ENCODE measurements at regions not wholly inside any gene's neighbourhood (a gene's known extent, or its start where the extent isn't known, plus 50 kb on each side); places are given as distances from the start of the nearest gene placed in this dataset.

DNA sequence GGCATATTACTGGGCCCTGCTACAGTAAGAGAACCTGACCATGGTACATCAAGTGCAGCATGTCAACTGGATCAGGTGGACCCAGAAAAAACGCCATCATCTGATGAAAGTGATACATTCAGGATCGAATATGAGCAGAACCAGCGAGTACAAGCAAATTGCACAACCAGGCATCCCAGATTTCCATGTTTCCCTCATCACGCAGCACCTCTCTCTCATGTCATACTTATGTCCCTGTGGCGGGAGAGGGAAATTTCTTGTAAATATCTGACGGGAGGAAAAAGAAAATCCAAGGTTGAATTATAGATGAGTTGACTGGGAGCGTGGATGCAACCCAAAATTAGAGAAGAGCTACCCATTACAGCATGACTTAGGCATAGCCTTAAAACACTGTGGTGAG is 608.5 kb upstream of the FAT1 start:
- Histone ChIP-seq H3K4me3 (ENCODE audit: low read depth in 1 of 2, low read length in 2 of 2) (no peak overlapping the region), H3K4me1 (ENCODE audit: insufficient read depth, low read length) (no peaks in the 10 kb centered on the region), H3K27ac (ENCODE audit: low read depth, low read length) (no peak overlapping the region), H3K27me3 (ENCODE audit: control insufficient read depth in 1 of 2, insufficient read depth in 2 of 2, low read length in 2 of 2) (no peaks in the 10 kb centered on the region), H3K36me3 (ENCODE audit: insufficient read depth, low read length) (no peaks in the 10 kb centered on the region), H3K9me3 (ENCODE audit: low read length) (no peaks in the 10 kb centered on the region), H3K9ac (ENCODE audit: low read length) (no peak overlapping the region)

DNA sequence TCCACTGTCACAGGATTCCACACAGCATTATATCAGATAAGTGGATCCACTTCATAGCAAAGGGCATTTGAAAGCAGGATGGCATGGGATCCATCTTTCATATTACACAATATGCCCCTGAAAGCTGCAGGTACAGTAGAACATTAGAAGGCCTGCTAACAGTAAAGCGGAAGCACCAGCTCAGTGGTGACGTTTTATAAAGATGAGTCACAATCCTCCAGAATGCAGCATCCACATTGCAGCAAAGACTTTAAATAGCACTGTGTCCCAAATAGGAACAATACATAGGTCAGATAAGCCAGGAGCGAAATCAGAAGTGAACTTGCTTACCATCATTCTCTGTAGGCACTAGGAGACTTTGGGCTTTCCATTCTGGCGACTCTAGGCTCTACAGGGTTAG is 609.5 kb upstream of the FAT1 start:
- Histone ChIP-seq H3K4me1 (ENCODE audit: insufficient read depth, low read length) (no peaks in the 10 kb centered on the region), H3K36me3 (ENCODE audit: insufficient read depth, low read length) (no peaks in the 10 kb centered on the region), H3K27ac (ENCODE audit: low read depth, low read length) (no peak overlapping the region), H3K27me3 (ENCODE audit: control insufficient read depth in 1 of 2, insufficient read depth in 2 of 2, low read length in 2 of 2) (no peaks in the 10 kb centered on the region), H3K9me3 (ENCODE audit: low read length) (no peaks in the 10 kb centered on the region), H3K9ac (ENCODE audit: low read length) (no peak overlapping the region), H3K4me3 (ENCODE audit: low read depth in 1 of 2, low read length in 2 of 2) (no peak overlapping the region)

DNA sequence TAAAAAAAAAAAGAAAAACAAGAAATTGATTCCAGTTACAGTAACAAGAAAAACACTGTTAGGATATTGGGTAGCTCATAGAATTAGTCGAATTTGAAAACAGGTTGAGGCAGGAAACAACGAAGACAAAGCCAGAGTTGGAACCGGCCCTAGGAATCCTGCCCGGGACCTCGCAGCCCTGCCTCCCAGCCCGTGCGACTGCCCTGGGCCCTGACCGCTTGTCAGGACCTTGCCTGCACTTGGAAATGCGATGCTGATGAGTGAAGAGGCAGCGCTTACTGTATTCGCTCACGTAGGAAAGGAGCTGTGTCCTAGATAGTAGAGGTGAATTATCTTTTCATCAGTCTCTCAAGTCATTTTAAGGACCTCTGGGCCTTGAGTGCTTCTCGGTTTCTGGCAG is 611.7 kb upstream of the FAT1 start:
- no peak overlapping the region for H3K9ac ChIP-seq (ENCODE audit: low read length)
- no peaks in the 10 kb centered on the region for H3K4me1 ChIP-seq (ENCODE audit: insufficient read depth, low read length)
- H3K4me3 ChIP-seq (ENCODE audit: low read depth in 1 of 2, low read length in 2 of 2): no peak overlapping the region
- H3K9me3 ChIP-seq (ENCODE audit: low read length): no peaks in the 10 kb centered on the region
- H3K27me3 ChIP-seq (ENCODE audit: control insufficient read depth in 1 of 2, insufficient read depth in 2 of 2, low read length in 2 of 2): no peaks in the 10 kb centered on the region
- H3K27ac ChIP-seq (ENCODE audit: low read depth, low read length): no peak overlapping the region
- H3K36me3 ChIP-seq (ENCODE audit: insufficient read depth, low read length): no peaks in the 10 kb centered on the region

DNA sequence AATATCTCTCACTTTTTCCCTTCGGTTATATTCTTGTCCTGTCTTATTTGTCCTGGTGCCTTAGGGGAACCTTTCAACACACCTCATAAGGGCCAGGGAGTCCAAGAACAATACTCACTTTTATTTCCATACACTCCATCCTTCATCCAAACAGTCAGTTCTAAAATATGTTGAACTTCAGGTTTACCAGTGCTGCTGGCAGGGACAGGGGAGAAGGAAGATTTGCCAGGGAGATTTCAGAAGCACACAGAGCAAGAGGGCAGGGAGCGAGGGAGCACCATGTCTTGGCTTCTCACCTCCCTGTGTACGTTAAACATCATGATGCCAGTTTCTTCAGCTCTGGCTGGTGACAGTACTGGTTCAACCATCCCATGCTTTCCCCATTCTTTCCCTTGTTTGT is 631.1 kb upstream of the FAT1 start:
- Histone ChIP-seq H3K4me3 (ENCODE audit: low read depth in 1 of 2, low read length in 2 of 2) (no peak overlapping the region), H3K27me3 (ENCODE audit: control insufficient read depth in 1 of 2, insufficient read depth in 2 of 2, low read length in 2 of 2) (no peaks in the 10 kb centered on the region), H3K9ac (ENCODE audit: low read length) (no peak overlapping the region), H3K4me1 (ENCODE audit: insufficient read depth, low read length) (no peaks in the 10 kb centered on the region), H3K9me3 (ENCODE audit: low read length) (no peaks in the 10 kb centered on the region), H3K27ac (ENCODE audit: low read depth, low read length) (no peak overlapping the region), H3K36me3 (ENCODE audit: insufficient read depth, low read length) (no peaks in the 10 kb centered on the region)

DNA sequence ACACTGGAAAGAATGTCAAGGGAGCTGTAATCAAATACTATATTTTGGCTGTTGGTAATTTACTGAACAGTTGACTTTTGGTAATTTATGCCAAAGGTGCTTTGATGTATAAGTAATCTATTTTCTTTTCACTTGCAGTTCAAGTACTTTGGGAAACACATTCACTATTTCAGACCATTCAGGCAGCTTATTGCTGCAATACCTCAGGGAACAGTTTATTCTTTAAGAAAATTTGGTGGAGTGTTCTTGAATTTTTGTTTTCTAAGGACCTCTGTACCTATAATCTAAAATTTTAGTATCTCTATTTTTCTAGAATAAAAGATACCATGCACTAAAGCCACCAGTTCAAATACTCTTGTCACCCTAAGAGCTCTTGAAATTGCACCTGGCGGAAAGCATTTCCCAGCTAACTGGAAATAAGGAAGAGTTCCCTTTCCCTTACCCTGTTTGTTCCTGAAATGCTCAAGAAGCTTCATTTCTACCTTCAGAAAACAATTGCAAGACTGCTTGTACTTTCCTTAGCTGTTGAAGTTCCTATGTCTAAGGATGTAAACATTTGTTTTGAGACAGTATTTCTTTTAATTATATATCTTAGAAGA is 633.5 kb upstream of the FAT1 start:
- no peaks in the 10 kb centered on the region for H3K9me3 ChIP-seq (ENCODE audit: low read length)
- no peaks in the 10 kb centered on the region for H3K36me3 ChIP-seq (ENCODE audit: insufficient read depth, low read length)
- H3K4me3 ChIP-seq (ENCODE audit: low read depth in 1 of 2, low read length in 2 of 2): no peak overlapping the region
- H3K9ac ChIP-seq (ENCODE audit: low read length): no peak overlapping the region
- no peaks in the 10 kb centered on the region for H3K4me1 ChIP-seq (ENCODE audit: insufficient read depth, low read length)
- H3K27ac ChIP-seq (ENCODE audit: low read depth, low read length): no peak overlapping the region
- H3K27me3 ChIP-seq (ENCODE audit: control insufficient read depth in 1 of 2, insufficient read depth in 2 of 2, low read length in 2 of 2): no peaks in the 10 kb centered on the region

DNA sequence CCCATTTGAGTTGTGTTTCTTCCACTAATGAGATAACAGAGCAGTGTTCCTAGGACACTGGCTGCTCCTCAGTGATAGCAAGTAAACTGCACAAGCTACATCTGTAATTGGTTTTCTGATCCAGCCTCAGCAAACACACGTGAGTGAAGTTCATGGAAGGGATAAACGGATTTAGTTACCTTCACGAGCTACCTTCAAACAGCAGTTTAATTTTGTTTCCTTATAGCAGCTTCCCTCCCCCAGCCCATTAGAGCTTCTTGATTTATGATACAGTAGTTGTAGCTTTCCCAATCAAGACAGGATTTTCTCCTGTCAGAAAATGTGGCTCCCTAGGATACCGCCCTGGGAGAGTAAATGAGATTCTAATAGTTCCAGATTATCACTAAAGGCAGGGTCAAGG is 634.2 kb upstream of the FAT1 start:
- Histone ChIP-seq H3K27ac (ENCODE audit: low read depth, low read length) (no peak overlapping the region), H3K4me3 (ENCODE audit: low read depth in 1 of 2, low read length in 2 of 2) (no peak overlapping the region), H3K36me3 (ENCODE audit: insufficient read depth, low read length) (no peaks in the 10 kb centered on the region)

DNA sequence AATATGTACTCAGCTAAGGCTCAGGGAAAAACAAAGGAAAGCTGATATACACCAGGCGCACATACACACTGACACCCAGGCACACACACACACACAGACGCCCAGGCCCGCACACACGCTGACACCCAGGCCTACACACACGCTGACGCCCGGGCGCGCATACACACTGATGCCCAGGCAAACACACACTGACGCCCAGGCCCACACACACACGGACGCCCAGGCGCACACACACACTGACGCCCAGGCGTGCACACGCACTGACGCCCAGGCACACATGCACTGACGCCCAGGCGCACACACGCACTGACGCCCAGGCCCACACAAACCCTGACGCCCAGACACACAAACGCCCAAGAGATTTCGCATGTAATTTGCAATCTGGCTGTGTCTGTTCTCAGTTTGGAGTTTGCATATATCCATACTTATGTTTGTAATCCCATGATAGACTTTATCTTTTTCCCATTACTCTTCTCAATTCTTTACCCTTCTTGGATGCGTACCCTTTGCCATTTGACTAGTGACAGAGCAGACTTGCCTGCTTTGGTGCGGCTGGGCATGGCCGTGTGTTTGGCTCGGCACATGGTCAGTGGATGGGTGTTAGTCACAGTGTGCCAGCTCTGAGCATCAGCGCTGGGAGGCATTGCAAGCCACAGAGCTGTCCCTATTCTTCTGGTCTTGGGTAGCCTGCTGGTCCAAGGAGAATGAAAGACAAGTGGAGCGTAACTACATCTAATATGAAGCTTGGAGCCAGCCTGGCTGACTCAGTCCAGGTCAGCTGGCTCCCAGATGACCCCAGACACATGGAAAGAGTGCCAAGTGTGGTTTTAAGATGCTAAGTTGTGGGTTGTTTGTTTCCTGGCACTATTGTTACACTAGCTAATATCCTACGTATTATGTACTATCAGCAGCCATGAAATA is 632.4 kb upstream of the ZFP42 start:
- Histone ChIP-seq H3K27me3 (ENCODE audit: control insufficient read depth in 1 of 2, insufficient read depth in 2 of 2, low read length in 2 of 2) (no peaks in the 10 kb centered on the region), H3K27ac (ENCODE audit: low read depth, low read length) (no peak overlapping the region), H3K4me3 (ENCODE audit: low read depth in 1 of 2, low read length in 2 of 2) (no peak overlapping the region), H3K36me3 (ENCODE audit: insufficient read depth, low read length) (no peaks in the 10 kb centered on the region), H3K4me1 (ENCODE audit: insufficient read depth, low read length) (no peaks in the 10 kb centered on the region), H3K9me3 (ENCODE audit: low read length) (no peaks in the 10 kb centered on the region), H3K9ac (ENCODE audit: low read length) (no peak overlapping the region)

More for the DNA sequence above, 634.2 kb upstream of the FAT1 start:
- Histone ChIP-seq H3K9me3 (ENCODE audit: low read length) (no peaks in the 10 kb centered on the region), H3K27me3 (ENCODE audit: control insufficient read depth in 1 of 2, insufficient read depth in 2 of 2, low read length in 2 of 2) (no peaks in the 10 kb centered on the region), H3K4me1 (ENCODE audit: insufficient read depth, low read length) (no peaks in the 10 kb centered on the region), H3K9ac (ENCODE audit: low read length) (no peak overlapping the region)

DNA sequence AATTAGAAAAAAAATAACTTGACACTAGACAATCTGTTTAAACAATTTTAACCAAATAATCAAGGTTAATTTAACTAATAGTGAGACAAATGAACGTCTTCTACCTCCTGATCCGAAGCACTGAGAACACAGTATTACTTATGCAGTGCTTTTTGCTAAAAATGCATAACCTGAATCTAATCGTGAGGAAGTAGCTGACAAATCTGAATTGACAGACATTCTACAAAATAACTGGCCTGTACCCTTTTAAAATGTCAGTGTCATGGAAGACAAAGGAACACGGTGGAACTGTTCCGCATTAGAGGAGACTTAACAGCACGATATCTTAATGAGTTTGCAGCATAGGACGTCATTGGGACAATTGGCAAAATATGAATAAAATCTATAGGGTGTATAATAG is 631.2 kb upstream of the ZFP42 start:
- no peak overlapping the region for H3K4me3 ChIP-seq (ENCODE audit: low read depth in 1 of 2, low read length in 2 of 2)
- H3K9ac ChIP-seq (ENCODE audit: low read length): no peak overlapping the region
- no peaks in the 10 kb centered on the region for H3K9me3 ChIP-seq (ENCODE audit: low read length)
- H3K27me3 ChIP-seq (ENCODE audit: control insufficient read depth in 1 of 2, insufficient read depth in 2 of 2, low read length in 2 of 2): no peaks in the 10 kb centered on the region
- H3K36me3 ChIP-seq (ENCODE audit: insufficient read depth, low read length): no peaks in the 10 kb centered on the region
- no peak overlapping the region for H3K27ac ChIP-seq (ENCODE audit: low read depth, low read length)
- H3K4me1 ChIP-seq (ENCODE audit: insufficient read depth, low read length): no peaks in the 10 kb centered on the region

DNA sequence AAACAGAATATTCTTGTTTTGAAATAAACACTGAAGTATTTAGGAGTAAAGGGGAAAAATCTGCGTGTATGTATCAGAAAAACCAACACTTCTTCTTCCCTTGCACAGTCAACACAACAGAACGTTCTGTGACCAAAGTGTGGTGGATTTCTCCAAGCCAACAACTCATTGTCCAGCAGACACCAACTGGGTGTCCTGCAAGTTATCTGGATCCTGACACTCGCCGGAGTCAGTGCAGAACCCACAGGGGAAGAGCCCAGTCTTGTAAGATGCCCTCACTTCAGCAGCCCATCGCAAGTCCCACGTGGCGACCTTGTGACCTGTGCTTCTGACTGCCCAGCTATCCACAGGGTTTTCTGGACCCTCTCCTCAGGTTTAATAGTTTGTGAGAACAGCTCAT is 630.7 kb upstream of the ZFP42 start:
- H3K9ac ChIP-seq (ENCODE audit: low read length): no peak overlapping the region

DNA sequence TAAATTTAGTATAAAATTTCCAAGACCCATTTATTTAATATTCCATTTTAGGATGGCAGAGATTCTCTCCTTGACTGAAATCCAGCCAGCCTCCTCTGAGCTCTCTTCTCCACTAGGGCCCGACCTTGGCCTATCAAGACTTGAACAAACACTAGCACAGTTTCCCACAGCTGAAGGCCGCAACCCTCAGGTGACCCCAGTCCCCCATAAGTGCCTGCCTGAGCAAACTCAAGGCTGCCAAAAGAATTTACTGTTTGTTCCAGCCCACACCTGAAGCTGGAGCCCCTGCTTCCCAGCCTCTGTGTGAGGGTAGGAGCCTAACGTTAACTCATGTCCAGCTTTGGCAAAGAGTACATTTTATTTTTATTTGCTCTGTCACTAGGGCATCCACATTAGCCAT is 629.0 kb upstream of the ZFP42 start:
- Histone ChIP-seq H3K27me3 (ENCODE audit: control insufficient read depth in 1 of 2, insufficient read depth in 2 of 2, low read length in 2 of 2) (no peaks in the 10 kb centered on the region), H3K4me3 (ENCODE audit: low read depth in 1 of 2, low read length in 2 of 2) (no peak overlapping the region), H3K36me3 (ENCODE audit: insufficient read depth, low read length) (no peaks in the 10 kb centered on the region), H3K9me3 (ENCODE audit: low read length) (no peaks in the 10 kb centered on the region), H3K4me1 (ENCODE audit: insufficient read depth, low read length) (no peaks in the 10 kb centered on the region), H3K27ac (ENCODE audit: low read depth, low read length) (no peak overlapping the region), H3K9ac (ENCODE audit: low read length) (no peak overlapping the region)

More for the DNA sequence above, 630.7 kb upstream of the ZFP42 start:
- H3K36me3 ChIP-seq (ENCODE audit: insufficient read depth, low read length): no peaks in the 10 kb centered on the region
- H3K9me3 ChIP-seq (ENCODE audit: low read length): no peaks in the 10 kb centered on the region
- H3K4me3 ChIP-seq (ENCODE audit: low read depth in 1 of 2, low read length in 2 of 2): no peak overlapping the region
- H3K27ac ChIP-seq (ENCODE audit: low read depth, low read length): no peak overlapping the region
- H3K4me1 ChIP-seq (ENCODE audit: insufficient read depth, low read length): no peaks in the 10 kb centered on the region
- no peaks in the 10 kb centered on the region for H3K27me3 ChIP-seq (ENCODE audit: control insufficient read depth in 1 of 2, insufficient read depth in 2 of 2, low read length in 2 of 2)

DNA sequence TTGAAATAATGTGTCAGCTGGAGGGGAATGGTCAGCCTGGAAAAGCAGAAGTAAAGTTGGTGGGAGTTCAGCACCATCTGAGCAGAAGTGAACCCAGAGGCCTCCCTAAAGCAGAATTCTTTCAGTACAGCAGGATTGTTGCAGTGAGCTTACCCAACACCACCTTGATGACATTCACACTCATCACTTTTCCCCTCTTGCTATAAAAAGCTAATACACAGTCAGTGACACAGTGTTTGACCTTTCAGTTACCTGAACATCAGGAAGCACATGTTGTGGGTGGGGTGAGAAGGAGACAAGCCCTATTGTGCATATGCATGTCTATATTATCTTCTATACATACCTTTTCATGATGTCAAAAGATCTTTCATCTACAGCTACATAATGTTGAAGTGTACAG is 624.7 kb upstream of the ZFP42 start:
- Histone ChIP-seq H3K9me3 (ENCODE audit: low read length) (no peaks in the 10 kb centered on the region), H3K4me1 (ENCODE audit: insufficient read depth, low read length) (no peaks in the 10 kb centered on the region), H3K9ac (ENCODE audit: low read length) (no peak overlapping the region)

DNA sequence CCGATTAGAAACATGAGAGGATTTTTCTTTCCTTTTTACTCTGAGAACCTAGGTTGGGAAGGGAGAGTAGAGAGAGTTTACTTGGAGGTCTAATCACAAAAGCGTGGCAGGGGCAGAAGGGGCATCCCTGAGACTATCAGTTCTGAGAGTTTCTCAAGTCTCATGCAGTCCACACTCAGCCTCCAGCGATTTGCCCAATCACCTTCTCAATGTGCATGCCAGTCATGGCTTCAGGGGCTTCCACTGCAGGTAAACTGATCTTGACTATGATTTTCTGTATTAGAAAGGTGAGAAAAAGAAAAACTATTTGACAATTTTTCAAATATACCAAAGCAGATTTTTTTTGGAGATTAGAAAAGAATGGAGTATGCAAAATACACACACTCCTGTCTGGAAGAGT is 617.1 kb upstream of the ZFP42 start:
- no peaks in the 10 kb centered on the region for H3K36me3 ChIP-seq (ENCODE audit: insufficient read depth, low read length)
- no peaks in the 10 kb centered on the region for H3K9me3 ChIP-seq (ENCODE audit: low read length)

More for the DNA sequence above, 624.7 kb upstream of the ZFP42 start:
- Histone ChIP-seq H3K36me3 (ENCODE audit: insufficient read depth, low read length) (no peaks in the 10 kb centered on the region), H3K4me3 (ENCODE audit: low read depth in 1 of 2, low read length in 2 of 2) (no peak overlapping the region), H3K27ac (ENCODE audit: low read depth, low read length) (no peak overlapping the region), H3K27me3 (ENCODE audit: control insufficient read depth in 1 of 2, insufficient read depth in 2 of 2, low read length in 2 of 2) (no peaks in the 10 kb centered on the region)

More for the DNA sequence above, 617.1 kb upstream of the ZFP42 start:
- H3K9ac ChIP-seq (ENCODE audit: low read length): no peak overlapping the region
- H3K27me3 ChIP-seq (ENCODE audit: control insufficient read depth in 1 of 2, insufficient read depth in 2 of 2, low read length in 2 of 2): no peaks in the 10 kb centered on the region
- no peaks in the 10 kb centered on the region for H3K4me1 ChIP-seq (ENCODE audit: insufficient read depth, low read length)
- H3K27ac ChIP-seq (ENCODE audit: low read depth, low read length): no peak overlapping the region
- no peak overlapping the region for H3K4me3 ChIP-seq (ENCODE audit: low read depth in 1 of 2, low read length in 2 of 2)
